GM12873 (cell line): ENCODE measurements at regions not wholly inside any gene's neighbourhood (a gene's known extent, or its start where the extent isn't known, plus 50 kb on each side); places are given as distances from the start of the nearest gene placed in this dataset.

ENCODE experiments used
- CTCF ChIP-seq: IDR thresholded peaks from 2 replicates; pipeline ENCODE4 v1.5.1; 2012; ENCODE audit warnings: low read depth, mild to moderate bottlenecking, moderate library complexity, low read length, control low read depth; ENCODE audit not compliant: insufficient read depth; ENCODE audit errors: missing control alignments

DNA sequence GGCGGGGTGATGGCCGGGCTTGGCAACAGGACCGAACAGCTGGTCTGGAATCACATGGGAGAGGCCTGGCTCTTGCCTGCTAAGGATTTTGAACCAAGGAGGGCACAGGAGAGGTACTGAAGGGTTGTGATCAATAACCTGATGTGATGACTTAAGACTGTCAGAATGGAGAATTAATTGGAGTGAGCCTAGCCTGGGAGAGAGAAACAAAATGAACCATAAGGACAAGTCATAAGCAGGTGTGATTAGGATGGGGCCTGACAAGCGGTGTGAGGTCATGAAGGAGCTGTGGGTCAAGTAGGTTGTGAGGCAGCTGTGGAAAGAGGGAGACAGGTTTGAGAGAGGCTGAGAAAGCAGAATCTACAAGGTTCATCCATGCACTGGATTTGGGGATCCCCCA, 104.6 kb downstream of the MED10 start:
- TF ChIP-seq CTCF = no peak

GRCh38 chr5:6273090-6273735, 105.1 kb downstream of the MED10 start:
- no peak for TF ChIP-seq CTCF

GRCh38 chr5:6269925-6270324, 108.4 kb downstream of the MED10 start:
- no peak for TF ChIP-seq CTCF

GRCh38 chr5:6266671-6267197, 111.6 kb downstream of the MED10 start:
- TF ChIP-seq CTCF = no peak

DNA sequence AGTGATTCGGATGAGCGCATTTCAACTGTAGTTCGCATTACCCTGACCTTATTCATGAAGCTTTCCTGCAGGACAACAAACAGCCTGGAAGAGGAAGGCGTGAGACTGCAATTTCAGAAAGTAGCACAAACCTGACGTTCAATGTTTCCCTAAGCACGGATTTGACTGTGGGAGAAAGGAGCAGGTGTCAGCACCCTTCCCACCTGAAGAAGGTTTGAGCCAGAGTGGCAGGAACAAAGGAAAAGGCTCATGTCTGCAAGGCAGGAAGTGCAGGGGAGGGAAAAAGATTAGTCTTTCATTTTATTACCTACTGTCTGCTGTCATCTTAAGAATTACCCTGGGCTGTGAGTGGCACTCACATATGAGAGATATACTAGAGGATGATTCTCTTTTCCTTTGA, 114.0 kb downstream of the MED10 start:
- no peak for TF ChIP-seq CTCF

DNA sequence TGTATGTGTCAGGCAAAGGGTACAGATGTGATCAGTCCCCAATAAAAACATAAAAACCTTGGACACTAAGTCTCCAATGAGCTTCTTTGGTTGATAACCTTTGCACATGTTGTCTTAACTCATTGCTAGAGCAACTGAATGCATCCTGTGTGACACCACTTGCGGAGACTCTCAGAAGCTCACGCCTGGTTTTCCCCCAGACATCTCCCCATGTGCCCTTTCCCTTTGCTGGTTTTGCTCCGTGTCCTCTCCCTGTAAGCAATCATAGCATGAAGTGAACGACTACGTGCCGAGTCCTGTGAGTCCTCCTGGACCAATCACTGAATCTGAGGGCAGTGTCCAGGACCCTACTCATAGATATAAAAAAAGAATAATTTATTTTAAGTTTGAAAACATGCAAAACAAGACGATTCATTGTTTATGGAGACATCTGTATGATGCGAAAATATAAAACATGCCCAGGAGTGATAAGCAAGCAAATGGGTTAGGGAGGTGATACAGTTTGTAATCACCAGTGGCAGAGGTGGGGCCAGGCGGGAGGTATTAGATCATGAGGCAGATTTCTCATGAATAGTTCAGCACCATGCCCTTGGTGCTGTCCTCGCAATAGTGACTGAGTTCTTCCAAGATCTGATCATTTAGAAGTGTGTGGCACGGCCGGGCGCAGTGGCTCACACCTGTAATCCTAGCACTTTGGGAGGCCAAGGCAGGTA, 115.5 kb downstream of the MED10 start:
- no peak for TF ChIP-seq CTCF

DNA sequence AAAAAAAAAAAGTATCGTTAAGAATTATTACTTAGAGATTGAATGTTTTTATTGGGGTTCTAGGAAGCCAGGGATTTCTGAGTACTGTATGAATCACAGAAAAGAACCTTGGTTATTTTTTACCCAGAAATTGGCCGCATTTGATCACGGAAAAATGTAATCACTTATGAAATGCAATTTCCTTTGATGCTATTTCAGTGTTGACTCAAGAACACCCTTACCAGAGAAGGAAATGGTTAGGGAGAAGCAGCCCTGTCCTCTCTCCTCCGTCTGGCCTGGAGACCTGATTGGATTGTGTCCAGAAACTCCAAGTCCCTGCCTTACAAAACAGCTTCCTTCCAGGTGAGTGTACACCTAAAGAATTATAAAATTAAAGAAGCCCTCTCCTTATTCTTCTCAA, 116.7 kb downstream of the MED10 start:
- no peak for TF ChIP-seq CTCF
